ENCODE measurements at regions not wholly inside any gene's neighbourhood (a gene's known extent, or its start where the extent isn't known, plus 50 kb on each side); places are given as distances from the start of the nearest gene placed in this dataset.

GRCh38 chr3:159922861-159923312, 65.7 kb upstream of the IL12A start:
- no peaks in the 10 kb centered on the region for H3K9me3 ChIP-seq (ENCODE audit: low read length)
- H3K27ac ChIP-seq (ENCODE audit: low read length) = no peak overlapping the region
- H3F3A ChIP-seq (ENCODE audit: insufficient read depth, low read length, poor library complexity, severe bottlenecking) = no peaks in the 10 kb centered on the region
- no peak overlapping the region for H3K4me2 ChIP-seq (ENCODE audit: low read length)
- no peaks in the 10 kb centered on the region for H3K36me3 ChIP-seq (ENCODE audit: insufficient read depth, low read length)
- H3K9ac ChIP-seq (ENCODE audit: low read length) = no peak overlapping the region
- no peaks in the 10 kb centered on the region for H4K20me1 ChIP-seq (ENCODE audit: insufficient read depth)
- H3K4me3 ChIP-seq (ENCODE audit: low read length) = no peak overlapping the region
- no peak overlapping the region for H2AFZ ChIP-seq (ENCODE audit: low read depth, low read length)
- TF ChIP-seq CTCF (IDR thresholded peaks at IDR 0.05; ENCODE audit: poor library complexity, severe bottlenecking) = no peak
- TF ChIP-seq MXI1 (conservative IDR thresholded peaks at IDR 0.05; ENCODE audit: poor library complexity, severe bottlenecking) = no peak
- no peak for TF ChIP-seq POLR2AphosphoS5 (IDR thresholded peaks at IDR 0.05)
- TF ChIP-seq EP300 (conservative IDR thresholded peaks at IDR 0.05; ENCODE audit: poor library complexity, severe bottlenecking) = no peak
- no peak for TF ChIP-seq REST (IDR thresholded peaks at IDR 0.05; ENCODE audit: borderline replicate concordance)
- TF ChIP-seq TAF1 (IDR thresholded peaks at IDR 0.05; ENCODE audit: low read depth) = no peak
- no peak for TF ChIP-seq RAD21 (conservative IDR thresholded peaks at IDR 0.05)
- TF ChIP-seq EZH2 (IDR thresholded peaks at IDR 0.05; ENCODE audit: borderline replicate concordance, insufficient read depth, low read length, poor library complexity, severe bottlenecking) = no peak
- no peak for TF ChIP-seq SMC3 (conservative IDR thresholded peaks at IDR 0.05; ENCODE audit: poor library complexity)
- H3K9me2 ChIP-seq (ENCODE audit: insufficient read depth, low read length) = no peaks in the 10 kb centered on the region
- no peaks in the 10 kb centered on the region for H3K79me2 ChIP-seq (replicated peaks; ENCODE audit: insufficient read depth, low read length)
- H3K27me3 ChIP-seq (ENCODE audit: insufficient read depth, low read depth, low read length) = no peaks in the 10 kb centered on the region

GRCh38 chr3:159923336-159923735, 65.3 kb upstream of the IL12A start:
- H2AFZ ChIP-seq (ENCODE audit: low read depth, low read length) = no peak overlapping the region
- H3K27me3 ChIP-seq (ENCODE audit: insufficient read depth, low read depth, low read length) = no peaks in the 10 kb centered on the region
- H3K36me3 ChIP-seq (ENCODE audit: insufficient read depth, low read length) = no peaks in the 10 kb centered on the region
- no peak overlapping the region for H3K4me3 ChIP-seq (ENCODE audit: low read length)
- H3K27ac ChIP-seq (ENCODE audit: low read length) = no peak overlapping the region
- no peak overlapping the region for H3K4me2 ChIP-seq (ENCODE audit: low read length)
- no peaks in the 10 kb centered on the region for H3F3A ChIP-seq (ENCODE audit: insufficient read depth, low read length, poor library complexity, severe bottlenecking)
- H3K9me3 ChIP-seq (ENCODE audit: low read length) = no peaks in the 10 kb centered on the region
- no peaks in the 10 kb centered on the region for H3K79me2 ChIP-seq (replicated peaks; ENCODE audit: insufficient read depth, low read length)
- no peaks in the 10 kb centered on the region for H4K20me1 ChIP-seq (ENCODE audit: insufficient read depth)
- no peak overlapping the region for H3K9ac ChIP-seq (ENCODE audit: low read length)
- TF ChIP-seq REST (IDR thresholded peaks at IDR 0.05; ENCODE audit: borderline replicate concordance) (no peak), POLR2AphosphoS5 (IDR thresholded peaks at IDR 0.05) (no peak), RAD21 (conservative IDR thresholded peaks at IDR 0.05) (no peak), EP300 (conservative IDR thresholded peaks at IDR 0.05; ENCODE audit: poor library complexity, severe bottlenecking) (no peak), TAF1 (IDR thresholded peaks at IDR 0.05; ENCODE audit: low read depth) (no peak)
- no peaks in the 10 kb centered on the region for H3K9me2 ChIP-seq (ENCODE audit: insufficient read depth, low read length)

Data from neural cell (in vitro differentiated cells).